NCI-H1105 treated with DMSO at 0.1 percent for 48 hours (cell line): ENCODE measurements at regions not wholly inside any gene's neighbourhood (a gene's known extent, or its start where the extent isn't known, plus 50 kb on each side); places are given as distances from the start of the nearest gene placed in this dataset.

ENCODE experiments used
- DNase-seq: peaks from one replicate; lab custom pipeline; 2025; lab: John Stamatoyannopoulos, UW

GRCh38 chr2:82508702-82509101 is 1950.4 kb downstream of the SUCLG1 start:
- no peak for DNase-seq

- no peak for DNase-seq
These were observed 1951.4 kb downstream of the SUCLG1 start for GRCh38 chr2:82507657-82508056.

GRCh38 chr2:82501217-82501616 is 1957.9 kb downstream of the SUCLG1 start:
- DNase-seq, result no peak

- no peak for DNase-seq
These were observed 1960.2 kb downstream of the SUCLG1 start for GRCh38 chr2:82498777-82499443.

- no peak for DNase-seq
These were observed 1964.3 kb downstream of the SUCLG1 start for GRCh38 chr2:82494739-82495138.

GRCh38 chr2:82491591-82491990 is 1967.5 kb downstream of the SUCLG1 start:
- DNase-seq, result no peak

- DNase-seq, result no peak
These were observed 1971.7 kb downstream of the SUCLG1 start for GRCh38 chr2:82487354-82487753.

GRCh38 chr2:82485701-82486100 is 1973.4 kb downstream of the SUCLG1 start:
- DNase-seq, result no peak

GRCh38 chr2:82481207-82481606 is 1977.9 kb downstream of the SUCLG1 start:
- DNase-seq, result no peak

- no peak for DNase-seq
These were observed 1980.4 kb downstream of the SUCLG1 start for GRCh38 chr2:82478641-82479040.

- no peak for DNase-seq
These were observed 1983.0 kb downstream of the SUCLG1 start for GRCh38 chr2:82476094-82476493.

- DNase-seq, result no peak
These were observed 2030.8 kb downstream of the SUCLG1 start for GRCh38 chr2:82428251-82428650.

- DNase-seq, result no peak
These were observed 2047.1 kb downstream of the SUCLG1 start for GRCh38 chr2:82412021-82412420.

GRCh38 chr2:82411071-82411470 is 2048.0 kb downstream of the SUCLG1 start:
- DNase-seq, result no peak

GRCh38 chr2:82395531-82395930 is 2063.5 kb downstream of the SUCLG1 start:
- DNase-seq, result no peak

- DNase-seq, result no peak
These were observed 2067.7 kb downstream of the SUCLG1 start for GRCh38 chr2:82391386-82391785.

- no peak for DNase-seq
These were observed 2051.1 kb upstream of the LRRTM1 start for GRCh38 chr2:82355622-82356021.

GRCh38 chr2:82345910-82346309 is 2041.4 kb upstream of the LRRTM1 start:
- no peak for DNase-seq

GRCh38 chr2:82344670-82345069 is 2040.1 kb upstream of the LRRTM1 start:
- DNase-seq, result no peak

- DNase-seq, result no peak
These were observed 2037.8 kb upstream of the LRRTM1 start for GRCh38 chr2:82342356-82342755.

- no peak for DNase-seq
These were observed 2036.1 kb upstream of the LRRTM1 start for GRCh38 chr2:82340578-82341053.

GRCh38 chr2:82339805-82340204 is 2035.3 kb upstream of the LRRTM1 start:
- DNase-seq, result no peak

GRCh38 chr2:82333697-82334096 is 2029.1 kb upstream of the LRRTM1 start:
- DNase-seq, result no peak

- DNase-seq, result no peak
These were observed 2025.6 kb upstream of the LRRTM1 start for GRCh38 chr2:82330155-82330554.
